ENCODE measurements at regions not wholly inside any gene's neighbourhood (a gene's known extent, or its start where the extent isn't known, plus 50 kb on each side); places are given as distances from the start of the nearest gene placed in this dataset.

DNA sequence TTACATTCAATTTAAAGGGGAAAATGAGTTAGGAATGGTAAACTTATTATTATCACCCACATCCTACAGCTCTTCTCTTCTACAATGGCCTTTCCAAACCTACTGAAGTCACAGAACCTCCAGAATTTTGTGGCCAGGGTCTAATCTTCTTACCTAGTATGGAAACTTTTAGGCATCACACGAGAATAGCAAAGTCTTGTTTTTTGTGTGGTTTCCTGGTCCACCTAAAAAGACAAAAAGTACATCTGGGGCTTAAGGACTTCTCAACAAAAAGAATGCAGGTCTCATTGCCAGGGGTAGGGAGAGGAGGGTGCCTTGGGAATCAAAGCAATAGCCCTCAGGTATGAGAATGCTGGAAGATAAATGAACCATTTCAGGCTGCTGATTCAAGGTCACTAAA is 345.3 kb downstream of the LMX1A start:
- TF ChIP-seq POLR2A (IDR thresholded peaks at IDR 0.05) (no peak), POLR2AphosphoS5 (IDR thresholded peaks at IDR 0.05) (no peak)
